ENCODE measurements at regions not wholly inside any gene's neighbourhood (a gene's known extent, or its start where the extent isn't known, plus 50 kb on each side); places are given as distances from the start of the nearest gene placed in this dataset.

DNA sequence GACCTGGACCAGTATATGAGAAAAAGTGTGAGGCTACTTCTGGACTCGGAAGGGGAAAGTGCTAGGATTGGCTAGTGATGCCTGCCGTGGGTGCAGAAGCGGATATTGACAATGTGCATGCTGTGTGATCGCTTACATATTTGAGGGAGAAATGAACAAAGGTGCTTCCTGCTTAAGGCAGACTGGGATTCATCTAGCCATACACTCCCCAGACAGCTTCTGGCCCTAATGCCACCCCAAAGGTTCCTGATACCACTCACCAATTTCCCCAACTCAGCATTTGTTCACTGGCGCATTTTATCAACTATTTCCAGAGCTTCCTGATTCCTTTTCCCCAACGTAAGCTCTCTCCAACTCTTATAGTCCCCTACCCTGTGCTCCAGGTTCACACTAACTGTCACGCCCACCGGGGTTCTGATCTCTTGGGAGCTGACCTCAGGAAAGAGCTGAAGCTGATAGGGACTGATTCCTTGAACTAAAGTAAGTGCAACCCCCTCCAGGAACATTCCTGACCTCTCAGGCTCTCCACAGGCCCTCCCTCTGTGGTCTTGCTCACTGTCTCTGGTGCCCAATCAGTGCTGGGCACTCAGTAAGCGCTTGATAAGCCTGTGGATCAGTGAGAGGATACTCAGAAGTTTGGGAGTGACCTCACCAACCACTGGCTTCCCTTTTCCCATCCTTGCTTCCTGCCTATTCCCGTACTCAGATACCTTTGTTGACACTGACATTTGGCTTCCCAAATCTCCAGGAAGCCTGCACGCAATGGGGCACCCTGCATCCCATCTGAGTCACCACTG, 73.3 kb downstream of the MRPL14 start:
- Mint-ChIP-seq H3K36me3 (ENCODE audit: low read depth) (no peaks in the 10 kb centered on the region), H3K4me1 (peaks cover 15% of the 10 kb centered on the region), H3K27ac (no peak overlapping the region), H3K9me3 (no peaks in the 10 kb centered on the region), H3K4me3 (no peak overlapping the region), H3K27me3 (peaks cover 4% of the 10 kb centered on the region)
- no peak for ATAC-seq
- no peak for DNase-seq

DNA sequence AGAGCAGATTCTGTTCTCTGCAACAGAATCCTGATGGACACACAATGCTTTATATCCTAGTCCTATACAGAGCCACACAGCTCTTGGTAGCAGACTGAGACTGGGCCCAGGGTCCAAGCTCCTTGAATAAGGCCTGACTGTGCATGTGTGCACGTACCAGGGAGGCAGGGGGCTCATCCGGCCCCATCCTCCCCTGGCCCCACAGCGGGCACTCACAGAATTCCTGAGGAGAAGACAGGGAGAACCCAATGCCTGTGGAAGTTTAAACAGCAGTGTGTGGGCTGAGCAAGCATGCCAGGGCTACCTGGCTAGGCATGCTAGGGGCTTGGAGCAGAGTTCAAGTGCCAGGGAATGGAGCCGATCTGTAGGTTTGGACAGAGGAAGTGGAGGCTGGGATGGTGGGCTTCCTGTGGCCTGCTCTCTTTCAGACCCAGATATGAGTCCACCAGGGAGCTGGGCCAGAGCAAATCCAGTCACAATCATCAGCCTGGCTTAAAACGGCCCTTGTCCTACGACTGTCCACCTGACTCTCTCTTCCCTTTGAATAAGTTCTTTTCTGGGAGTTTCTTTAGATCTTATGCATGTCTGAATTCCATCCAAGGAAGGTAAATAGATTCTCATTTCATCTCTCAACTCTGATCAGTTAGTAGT, 74.0 kb downstream of the MRPL14 start:
- Mint-ChIP-seq H3K27ac (no peak overlapping the region), H3K9me3 (no peaks in the 10 kb centered on the region), H3K27me3 (peaks cover 2% of the 10 kb centered on the region), H3K4me3 (no peak overlapping the region), H3K36me3 (ENCODE audit: low read depth) (no peaks in the 10 kb centered on the region), H3K4me1 (peaks cover 12% of the 10 kb centered on the region)
- DNase-seq: no peak
- no peak for ATAC-seq

DNA sequence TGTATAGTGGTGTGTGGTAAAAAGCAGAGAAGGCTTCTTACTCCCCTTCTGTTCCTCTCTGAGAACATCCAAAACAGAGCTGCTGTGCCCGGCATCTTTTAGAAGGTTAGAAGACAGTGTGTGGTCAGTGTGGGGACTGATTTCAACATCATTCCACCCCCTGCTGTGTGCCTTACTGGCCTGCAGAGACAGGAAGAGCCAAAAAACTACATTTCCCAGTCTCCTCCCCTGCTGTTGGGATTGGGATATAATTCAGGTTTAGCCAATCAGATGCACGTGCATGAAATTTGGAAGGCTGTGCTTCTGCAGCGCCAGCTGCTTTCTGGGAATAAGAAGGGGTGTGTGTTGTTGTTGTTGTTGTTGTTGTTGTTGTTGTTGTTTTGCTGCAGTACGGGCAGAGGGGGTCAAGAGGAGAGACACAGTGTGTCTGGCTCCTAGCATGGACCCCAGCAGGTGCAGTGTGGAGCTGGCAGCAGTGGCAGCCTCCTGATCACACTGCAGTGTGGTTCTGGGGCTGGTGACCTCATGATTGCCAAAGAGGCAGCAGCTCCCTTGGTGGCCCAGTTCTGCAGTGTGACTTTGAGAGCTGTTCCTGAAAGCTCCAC, 74.7 kb downstream of the MRPL14 start:
- H3K4me3 Mint-ChIP-seq: no peak overlapping the region
- H3K9me3 Mint-ChIP-seq: no peaks in the 10 kb centered on the region
- peaks cover 2% of the 10 kb centered on the region for H3K27me3 Mint-ChIP-seq
- ATAC-seq: no peak
- no peaks in the 10 kb centered on the region for H3K36me3 Mint-ChIP-seq (ENCODE audit: low read depth)
- DNase-seq: no peak
- peaks cover 9% of the 10 kb centered on the region for H3K4me1 Mint-ChIP-seq
- no peak overlapping the region for H3K27ac Mint-ChIP-seq

DNA sequence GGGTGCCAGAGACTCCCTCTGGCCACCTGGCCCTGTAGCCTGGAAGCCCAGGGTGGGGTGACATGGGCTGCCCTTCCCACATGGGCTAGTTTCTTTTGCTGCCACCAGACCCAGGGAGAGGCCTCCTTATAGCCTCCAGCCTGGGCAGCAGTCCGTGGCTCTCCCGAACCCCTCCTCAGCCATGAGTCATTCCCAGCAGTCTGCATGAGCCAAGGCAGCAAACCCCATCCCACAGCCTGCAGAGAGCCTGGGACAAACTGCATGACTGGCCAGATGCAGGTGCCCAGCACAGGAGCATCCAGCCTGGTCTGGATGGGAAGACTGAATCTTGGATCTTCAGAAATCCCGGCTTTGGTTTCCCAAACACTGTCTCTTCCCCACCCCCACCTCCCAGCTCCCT, 75.7 kb downstream of the MRPL14 start:
- Mint-ChIP-seq H3K27me3 (peaks cover 2% of the 10 kb centered on the region), H3K9me3 (no peaks in the 10 kb centered on the region), H3K4me3 (no peak overlapping the region), H3K4me1 (peaks cover 9% of the 10 kb centered on the region), H3K27ac (no peak overlapping the region), H3K36me3 (ENCODE audit: low read depth) (no peaks in the 10 kb centered on the region)
- ATAC-seq (no peak), DNase-seq (no peak)

DNA sequence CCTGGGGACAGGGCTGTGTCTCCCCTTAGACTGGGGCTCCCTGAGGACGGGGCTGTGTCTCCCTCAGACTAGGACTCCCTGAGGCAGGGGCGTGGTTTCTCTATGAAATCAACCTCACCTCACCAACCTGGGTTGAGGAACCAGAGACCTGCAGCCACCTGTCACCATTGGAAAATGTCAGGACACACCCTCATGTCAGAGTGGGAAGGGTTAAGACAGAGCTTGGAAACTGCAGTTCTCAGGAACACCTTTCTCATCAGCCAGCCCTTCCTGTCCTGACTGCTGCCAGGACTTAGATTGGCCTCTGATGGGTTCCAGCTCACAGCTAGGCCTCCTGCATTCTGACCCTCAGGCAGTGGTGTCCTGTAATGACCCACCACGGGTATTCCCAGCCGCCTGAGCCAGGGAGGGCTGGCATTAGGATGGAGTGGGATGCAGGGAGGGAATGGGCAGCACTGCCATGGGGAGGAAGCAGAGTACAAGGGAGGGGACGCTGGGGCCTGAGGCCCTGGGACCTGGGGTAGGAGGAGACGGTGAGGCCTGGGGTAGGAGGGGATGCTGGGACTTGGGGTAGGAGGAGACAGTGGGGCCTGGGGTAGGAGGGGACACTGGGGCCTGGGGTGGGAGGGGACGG, 76.3 kb downstream of the MRPL14 start:
- peaks cover 9% of the 10 kb centered on the region for H3K4me1 Mint-ChIP-seq

DNA sequence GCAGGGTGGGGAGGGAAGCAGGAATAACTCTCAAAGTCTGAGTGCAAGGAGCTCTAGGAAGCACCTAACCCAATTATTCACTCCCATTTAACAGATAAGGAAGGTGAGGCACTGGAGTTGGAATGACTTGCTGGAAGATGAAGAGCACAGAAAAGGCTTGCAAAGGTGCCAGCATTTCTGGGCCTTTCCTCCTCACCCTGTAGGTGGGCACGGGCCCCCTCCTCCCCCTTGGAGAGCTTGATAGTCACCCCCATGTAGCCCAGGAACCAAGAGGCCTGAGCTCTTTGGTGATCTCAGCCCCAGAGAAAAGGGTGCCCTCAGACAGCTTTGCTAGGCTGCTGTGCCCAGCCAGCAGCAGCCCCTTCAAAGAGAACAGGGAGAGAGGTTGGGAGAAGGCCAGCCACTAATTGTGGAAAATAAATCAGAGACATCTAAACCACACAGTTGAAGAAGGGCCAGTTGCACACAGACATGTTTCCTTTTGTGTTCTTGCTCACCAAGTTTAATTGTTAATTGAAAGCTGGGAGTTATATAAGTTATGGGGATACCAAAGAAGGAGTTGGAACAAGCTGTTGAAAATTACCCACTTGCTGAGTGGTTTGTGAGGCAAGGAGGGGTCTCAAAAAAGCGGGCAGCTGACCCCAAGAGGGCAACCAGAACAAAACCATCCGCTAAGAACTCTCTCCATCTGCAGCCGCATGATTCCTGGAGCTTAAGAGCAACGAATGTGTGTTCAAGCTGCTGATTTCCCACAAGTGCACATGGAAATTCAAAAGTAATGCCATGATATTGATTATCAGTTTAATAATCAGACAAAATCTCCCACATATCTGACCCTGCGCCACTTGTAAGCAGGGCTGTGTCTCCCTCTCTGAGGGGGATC, 77.0 kb downstream of the MRPL14 start:
- Mint-ChIP-seq H3K27me3 (peaks cover 2% of the 10 kb centered on the region), H3K9me3 (no peaks in the 10 kb centered on the region), H3K4me3 (no peak overlapping the region), H3K27ac (no peak overlapping the region), H3K36me3 (ENCODE audit: low read depth) (no peaks in the 10 kb centered on the region), H3K4me1 (peaks cover 9% of the 10 kb centered on the region)
- no peak for DNase-seq
- ATAC-seq: no peak

More for the DNA sequence above, 76.3 kb downstream of the MRPL14 start:
- H3K9me3 Mint-ChIP-seq: no peaks in the 10 kb centered on the region
- no peak overlapping the region for H3K4me3 Mint-ChIP-seq
- H3K27me3 Mint-ChIP-seq: peaks cover 2% of the 10 kb centered on the region
- no peak for DNase-seq
- no peak for ATAC-seq
- H3K36me3 Mint-ChIP-seq (ENCODE audit: low read depth): no peaks in the 10 kb centered on the region
- H3K27ac Mint-ChIP-seq: no peak overlapping the region

DNA sequence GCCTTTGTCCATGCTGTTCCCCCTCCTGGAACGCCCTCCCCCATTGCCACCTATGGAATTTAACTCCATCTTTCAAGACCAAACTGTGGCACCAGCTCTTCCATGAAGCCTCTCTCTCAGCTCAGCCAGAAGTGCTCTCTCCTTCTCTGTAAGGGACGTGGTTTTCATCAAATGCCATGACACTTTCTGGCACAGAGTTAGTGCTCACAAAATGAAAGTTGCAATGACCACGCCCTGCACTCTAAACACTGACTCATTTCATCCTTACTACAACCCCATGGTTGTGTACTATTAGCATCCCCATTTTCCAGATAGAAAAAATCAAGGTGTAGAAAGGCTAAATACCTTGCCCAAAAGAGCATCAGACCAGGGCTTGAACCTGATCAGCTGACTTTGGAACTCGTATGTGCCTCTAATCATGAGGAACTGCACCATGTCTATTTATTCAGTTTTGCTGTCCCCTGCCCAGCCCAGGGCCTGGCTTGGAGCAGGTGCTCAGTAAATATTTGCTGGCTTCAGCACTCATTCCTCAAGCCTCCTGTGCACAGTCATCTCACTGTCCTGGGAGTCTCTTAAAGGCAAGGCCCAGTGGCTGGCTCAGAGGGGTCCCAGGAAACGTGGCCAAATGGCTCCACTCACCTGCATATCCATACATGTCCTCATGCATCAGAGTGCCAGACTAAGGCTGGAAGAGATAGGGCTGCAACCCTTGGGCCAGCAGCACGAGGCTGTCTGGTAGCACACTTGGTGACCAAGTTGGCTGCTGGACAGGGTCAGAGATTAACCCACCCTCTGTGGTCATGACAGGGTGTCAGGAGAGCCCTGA, 77.9 kb downstream of the MRPL14 start:
- H3K9me3 Mint-ChIP-seq: no peaks in the 10 kb centered on the region
- no peak overlapping the region for H3K27ac Mint-ChIP-seq
- no peak for DNase-seq
- H3K4me1 Mint-ChIP-seq: peaks cover 9% of the 10 kb centered on the region
- H3K4me3 Mint-ChIP-seq: no peak overlapping the region
- peak; percentile 84 for ATAC-seq
- H3K27me3 Mint-ChIP-seq: peaks cover 2% of the 10 kb centered on the region
- no peaks in the 10 kb centered on the region for H3K36me3 Mint-ChIP-seq (ENCODE audit: low read depth)

DNA sequence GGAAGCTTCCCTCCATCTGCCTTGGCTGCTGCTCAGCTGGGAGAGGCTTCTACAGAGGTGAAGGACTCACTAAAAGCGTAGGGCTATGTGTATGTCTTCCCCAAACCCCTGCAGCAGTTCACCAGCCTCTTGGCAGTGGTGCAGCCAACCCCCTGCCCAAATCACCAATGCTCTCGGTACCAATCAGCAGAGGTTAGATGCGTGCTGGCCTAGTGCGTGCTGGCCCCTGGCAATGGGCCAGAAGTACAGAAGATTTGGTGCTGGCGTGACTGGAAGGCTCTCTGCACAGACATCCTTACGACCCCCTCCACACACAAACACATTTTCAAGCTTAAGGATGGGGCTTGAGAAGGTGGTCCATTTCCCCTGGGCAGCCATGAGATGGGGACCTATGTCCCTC, 79.0 kb downstream of the MRPL14 start:
- Mint-ChIP-seq H3K27me3 (peaks cover 2% of the 10 kb centered on the region), H3K36me3 (ENCODE audit: low read depth) (no peaks in the 10 kb centered on the region), H3K27ac (no peak overlapping the region), H3K4me1 (peaks cover 9% of the 10 kb centered on the region), H3K9me3 (no peaks in the 10 kb centered on the region), H3K4me3 (no peak overlapping the region)
- no peak for ATAC-seq
- no peak for DNase-seq

DNA sequence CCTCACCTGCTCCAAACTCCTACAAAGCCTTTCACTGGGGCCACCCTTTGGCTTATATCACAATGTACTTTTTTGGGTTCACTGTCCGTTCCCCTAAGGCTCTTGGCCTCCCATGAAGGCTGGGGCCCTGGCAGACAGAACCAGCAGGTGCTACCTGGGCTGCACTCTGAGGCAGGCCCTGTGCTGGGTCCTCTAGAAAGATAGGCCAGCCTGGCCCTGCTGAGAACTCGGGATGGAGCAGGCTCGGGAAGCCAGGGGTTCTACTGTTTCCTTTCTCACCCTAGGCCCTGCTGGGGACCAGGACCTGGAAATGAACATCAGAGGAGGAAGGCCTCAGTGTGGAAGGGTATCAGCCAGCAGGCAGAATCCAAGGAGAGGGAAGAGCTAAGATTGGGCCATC, 79.5 kb downstream of the MRPL14 start:
- DNase-seq (no peak), ATAC-seq (no peak)
- Mint-ChIP-seq H3K27ac (no peak overlapping the region), H3K36me3 (ENCODE audit: low read depth) (no peaks in the 10 kb centered on the region), H3K4me1 (peaks cover 9% of the 10 kb centered on the region), H3K4me3 (no peak overlapping the region), H3K27me3 (peaks cover 2% of the 10 kb centered on the region), H3K9me3 (no peaks in the 10 kb centered on the region)

DNA sequence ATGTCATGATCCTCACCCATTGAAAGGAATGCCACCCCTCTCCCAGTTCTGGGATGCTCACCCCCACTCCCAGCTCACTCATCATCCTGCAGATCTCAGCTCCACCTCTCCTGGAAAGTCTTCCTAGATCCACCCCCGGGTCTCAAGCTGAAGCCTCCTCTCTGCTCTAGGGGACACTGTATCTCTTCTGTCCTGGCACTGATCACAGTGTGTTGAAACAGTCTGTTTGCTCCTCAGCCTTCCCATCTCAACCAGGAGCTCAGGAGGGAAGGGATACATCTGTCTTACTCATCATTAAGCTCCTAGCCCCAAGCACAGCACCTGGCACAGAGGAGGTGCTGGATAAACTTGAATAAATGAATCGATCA, 80.1 kb downstream of the MRPL14 start:
- no peaks in the 10 kb centered on the region for H3K9me3 Mint-ChIP-seq
- no peak for DNase-seq
- no peak for ATAC-seq
- peaks cover 9% of the 10 kb centered on the region for H3K4me1 Mint-ChIP-seq
- H3K27ac Mint-ChIP-seq: no peak overlapping the region
- no peaks in the 10 kb centered on the region for H3K36me3 Mint-ChIP-seq (ENCODE audit: low read depth)
- no peaks in the 10 kb centered on the region for H3K27me3 Mint-ChIP-seq
- H3K4me3 Mint-ChIP-seq: no peak overlapping the region

DNA sequence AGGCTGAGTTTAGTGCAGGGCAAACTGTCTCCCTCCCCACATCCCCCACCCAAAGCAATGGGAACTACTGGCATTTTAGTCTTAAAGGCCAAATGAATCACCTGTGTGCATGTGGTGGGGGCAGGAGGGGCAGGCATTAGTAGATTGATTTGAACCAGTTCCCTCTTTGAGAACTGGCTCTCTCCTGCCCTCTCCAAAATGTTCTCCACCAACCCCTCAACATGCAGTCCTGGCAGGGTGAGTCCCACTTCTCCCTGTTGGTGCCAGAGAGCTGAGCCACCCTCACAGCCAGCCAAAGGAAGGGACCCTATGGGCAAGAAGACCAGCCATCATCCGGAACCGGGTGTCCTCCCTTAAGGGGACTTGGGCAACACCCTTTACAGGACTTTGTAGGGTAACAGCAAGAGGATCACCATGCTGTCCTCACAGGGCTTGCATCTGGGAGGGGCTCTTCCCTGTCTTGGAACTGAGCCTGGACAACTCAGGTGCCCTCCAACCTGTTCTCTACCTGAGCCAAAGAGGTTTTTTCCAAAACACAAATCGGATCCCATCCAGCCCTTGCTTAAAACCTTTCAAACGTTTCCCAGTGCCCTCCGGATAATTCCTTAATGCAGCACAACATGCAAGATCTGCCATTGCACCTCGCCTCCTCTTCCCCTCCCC, 80.6 kb downstream of the MRPL14 start:
- Mint-ChIP-seq H3K27ac (no peak overlapping the region), H3K4me3 (no peak overlapping the region), H3K4me1 (peaks cover 14% of the 10 kb centered on the region), H3K36me3 (ENCODE audit: low read depth) (no peaks in the 10 kb centered on the region), H3K27me3 (no peaks in the 10 kb centered on the region), H3K9me3 (no peaks in the 10 kb centered on the region)
- no peak for DNase-seq
- ATAC-seq: no peak

DNA sequence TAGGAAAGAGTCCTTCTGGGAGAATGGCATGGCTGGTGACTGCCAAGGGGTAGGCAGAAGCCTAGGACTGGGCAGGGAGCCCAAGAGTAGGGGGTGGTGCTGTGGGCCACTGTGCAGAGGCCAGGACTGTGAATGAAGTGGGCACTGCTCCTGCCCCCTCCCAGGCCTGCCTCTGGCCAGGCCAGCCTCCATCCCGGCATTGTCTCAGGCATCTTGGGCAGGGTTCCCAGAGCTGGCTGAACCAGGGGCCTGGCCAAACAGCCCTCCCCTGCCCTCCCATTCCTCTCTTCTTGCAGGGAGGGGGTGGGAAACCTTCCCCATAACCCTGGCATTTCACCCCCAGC, 81.6 kb downstream of the MRPL14 start:
- no peaks in the 10 kb centered on the region for H3K36me3 Mint-ChIP-seq (ENCODE audit: low read depth)
- no peak overlapping the region for H3K4me3 Mint-ChIP-seq
- H3K9me3 Mint-ChIP-seq: no peaks in the 10 kb centered on the region
- ATAC-seq: no peak
- no peak for DNase-seq
- no peak overlapping the region for H3K27ac Mint-ChIP-seq
- no peaks in the 10 kb centered on the region for H3K27me3 Mint-ChIP-seq
- peaks cover 18% of the 10 kb centered on the region for H3K4me1 Mint-ChIP-seq

DNA sequence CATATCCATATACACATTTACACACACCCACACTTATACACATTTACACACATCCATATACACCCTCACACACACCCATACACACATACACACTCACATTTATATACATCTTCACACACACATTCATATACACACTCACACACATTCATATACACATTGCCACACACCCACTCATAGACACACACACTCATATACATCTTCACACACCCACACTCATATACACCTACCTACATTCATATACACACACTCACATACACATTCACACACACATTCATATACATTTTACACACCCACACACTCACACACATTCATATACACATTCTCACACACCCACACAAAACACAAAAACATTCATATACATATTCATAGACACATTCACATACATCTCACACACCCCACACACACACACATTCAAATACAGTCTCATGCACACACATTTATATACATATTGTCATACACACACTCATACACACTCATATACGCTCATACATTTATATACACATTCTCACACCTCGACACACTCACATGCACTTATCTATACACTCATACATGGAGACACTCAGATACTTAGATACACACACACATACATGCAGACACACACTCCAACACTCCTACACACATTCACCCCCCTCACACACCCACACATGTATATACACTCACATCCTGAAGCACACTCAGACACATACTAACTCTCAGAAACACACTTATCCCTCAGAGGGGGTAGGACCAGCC, 82.1 kb downstream of the MRPL14 start:
- ATAC-seq (no peak), DNase-seq (no peak)
- Mint-ChIP-seq H3K4me1 (peaks cover 18% of the 10 kb centered on the region), H3K9me3 (no peaks in the 10 kb centered on the region), H3K27me3 (no peaks in the 10 kb centered on the region), H3K4me3 (no peak overlapping the region), H3K36me3 (ENCODE audit: low read depth) (no peaks in the 10 kb centered on the region), H3K27ac (no peak overlapping the region)
